AG09309 (cell line): ENCODE measurements at regions not wholly inside any gene's neighbourhood (a gene's known extent, or its start where the extent isn't known, plus 50 kb on each side); places are given as distances from the start of the nearest gene placed in this dataset.

Experiments
- DNase-seq: peaks from one replicate; pipeline ENCODE4 v3.0.0-alpha.2; 2010; ENCODE audit warnings: low read depth
- H3K4me3 ChIP-seq: 2 replicates; pipeline ENCODE4 v1.5.1; 2011; ENCODE audit warnings: mild to moderate bottlenecking, low read depth, low read length, moderate library complexity; ENCODE audit not compliant: control insufficient read depth
- CTCF ChIP-seq: IDR thresholded peaks from 2 replicates; pipeline ENCODE4 v1.5.1; 2011; ENCODE audit warnings: mild to moderate bottlenecking, low read depth, low read length, inconsistent platforms; ENCODE audit not compliant: insufficient read depth, control insufficient read depth; ENCODE audit errors: missing control alignments

GRCh38 chr2:239879423-239880084 lies 145.6 kb downstream of the NDUFA10 start:
- no peak for TF ChIP-seq CTCF
- DNase-seq, result no peak
- no peak overlapping the region for H3K4me3 ChIP-seq

- TF ChIP-seq CTCF, result no peak
- DNase-seq, result no peak
- H3K4me3 ChIP-seq, result no peak overlapping the region
These were observed 146.5 kb downstream of the NDUFA10 start for GRCh38 chr2:239878686-239879085.

- DNase-seq, result no peak
- TF ChIP-seq CTCF, result no peak
- H3K4me3 ChIP-seq, result no peak overlapping the region
These were observed 148.2 kb downstream of the NDUFA10 start for GRCh38 chr2:239876948-239877289.

- DNase-seq, result no peak
- no peak for TF ChIP-seq CTCF
These were observed 148.7 kb downstream of the NDUFA10 start for GRCh38 chr2:239876271-239876947.

GRCh38 chr2:239874636-239875356 lies 150.3 kb downstream of the NDUFA10 start:
- TF ChIP-seq CTCF, result no peak

More at GRCh38 chr2:239876271-239876947, 148.7 kb downstream of the NDUFA10 start:
- no peak overlapping the region for H3K4me3 ChIP-seq

GRCh38 chr2:239873656-239874635 lies 151.2 kb downstream of the NDUFA10 start:
- no peak for DNase-seq
- no peak for TF ChIP-seq CTCF
- no peak overlapping the region for H3K4me3 ChIP-seq

More at GRCh38 chr2:239874636-239875356, 150.3 kb downstream of the NDUFA10 start:
- DNase-seq, result no peak
- H3K4me3 ChIP-seq, result no peak overlapping the region
